ENCODE measurements at regions not wholly inside any gene's neighbourhood (a gene's known extent, or its start where the extent isn't known, plus 50 kb on each side); places are given as distances from the start of the nearest gene placed in this dataset.
A peak's percentile ranks its signal among the peaks of the same experiment; 100 is the strongest.

- TF ChIP-seq CTCF (IDR thresholded peaks at IDR 0.05; ENCODE audit: low read depth, low read length, missing control alignments), result no peak
- in situ Hi-C loops (cut with HindIII; ENCODE audit: low sequenced_read_pairs), result no loop called here
- no peak overlapping the region for H3K4me3 ChIP-seq (ENCODE audit: low read depth, low read length)
- DNase-seq (ENCODE audit: low read depth), result no peak
Observed at GRCh38 chr1:189811960-189812359, 665.7 kb downstream of the BRINP3 start.

GRCh38 chr1:189816558-189816957 lies 661.1 kb downstream of the BRINP3 start:
- no peak for DNase-seq (ENCODE audit: low read depth)
- in situ Hi-C loops (cut with HindIII; ENCODE audit: low sequenced_read_pairs), result no loop called here
- no peak overlapping the region for H3K4me3 ChIP-seq (ENCODE audit: low read depth, low read length)
- no peak for TF ChIP-seq CTCF (IDR thresholded peaks at IDR 0.05; ENCODE audit: low read depth, low read length, missing control alignments)

- no peak for TF ChIP-seq CTCF (IDR thresholded peaks at IDR 0.05; ENCODE audit: low read depth, low read length, missing control alignments)
- H3K4me3 ChIP-seq (ENCODE audit: low read depth, low read length), result no peak overlapping the region
- in situ Hi-C loops (cut with HindIII; ENCODE audit: low sequenced_read_pairs), result no loop called here
- DNase-seq (ENCODE audit: low read depth), result no peak
Observed at GRCh38 chr1:189819751-189820150, 657.9 kb downstream of the BRINP3 start.

- peak; percentile 75 for DNase-seq (ENCODE audit: low read depth)
- no peak for TF ChIP-seq CTCF (IDR thresholded peaks at IDR 0.05; ENCODE audit: low read depth, low read length, missing control alignments)
- in situ Hi-C loops (cut with HindIII; ENCODE audit: low sequenced_read_pairs), result no loop called here
- no peak overlapping the region for H3K4me3 ChIP-seq (ENCODE audit: low read depth, low read length)
Observed at GRCh38 chr1:189821833-189822232, 655.8 kb downstream of the BRINP3 start.

- DNase-seq (ENCODE audit: low read depth), result no peak
- no peak for TF ChIP-seq CTCF (IDR thresholded peaks at IDR 0.05; ENCODE audit: low read depth, low read length, missing control alignments)
- in situ Hi-C loops (cut with HindIII; ENCODE audit: low sequenced_read_pairs), result no loop called here
- no peak overlapping the region for H3K4me3 ChIP-seq (ENCODE audit: low read depth, low read length)
Observed at GRCh38 chr1:189834813-189835212, 642.9 kb downstream of the BRINP3 start.

GRCh38 chr1:189847613-189848012 lies 630.1 kb downstream of the BRINP3 start:
- in situ Hi-C loops (cut with HindIII; ENCODE audit: low sequenced_read_pairs), result no loop called here
- no peak for TF ChIP-seq CTCF (IDR thresholded peaks at IDR 0.05; ENCODE audit: low read depth, low read length, missing control alignments)
- no peak for DNase-seq (ENCODE audit: low read depth)
- no peak overlapping the region for H3K4me3 ChIP-seq (ENCODE audit: low read depth, low read length)
